ENCODE measurements at regions not wholly inside any gene's neighbourhood (a gene's known extent, or its start where the extent isn't known, plus 50 kb on each side); places are given as distances from the start of the nearest gene placed in this dataset.
A peak's percentile ranks its signal among the peaks of the same experiment; 100 is the strongest.
"Not testable (repeated sequence)": the region's sequence is repeated elsewhere in the genome, so short reads cannot be mapped to it uniquely, and the experiment has no call there.

DNA sequence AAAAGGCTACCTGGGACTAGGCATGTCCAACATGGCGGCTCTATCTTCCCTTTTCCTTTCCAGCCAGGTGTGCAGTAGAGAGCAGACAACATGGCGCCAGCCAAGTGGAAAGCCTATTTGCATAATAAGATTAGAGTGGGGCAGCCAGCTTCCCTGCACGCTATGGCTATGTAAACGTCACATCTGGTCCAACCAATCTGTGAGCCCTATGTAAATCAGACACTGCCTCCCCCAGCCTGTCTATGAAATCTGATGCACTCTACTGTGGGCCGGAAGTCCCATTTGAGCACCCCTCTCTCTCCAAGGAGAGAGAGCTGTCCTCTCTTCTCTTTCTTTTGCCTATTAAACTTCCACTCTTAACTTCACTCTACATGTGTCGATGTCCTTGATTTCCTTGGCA, 984.9 kb upstream of the AUTS2 start:
- peak; percentile 80 for DNase-seq

- no peak for DNase-seq
Observed at GRCh38 chr7:68613897-68614296, 984.4 kb upstream of the AUTS2 start.

DNA sequence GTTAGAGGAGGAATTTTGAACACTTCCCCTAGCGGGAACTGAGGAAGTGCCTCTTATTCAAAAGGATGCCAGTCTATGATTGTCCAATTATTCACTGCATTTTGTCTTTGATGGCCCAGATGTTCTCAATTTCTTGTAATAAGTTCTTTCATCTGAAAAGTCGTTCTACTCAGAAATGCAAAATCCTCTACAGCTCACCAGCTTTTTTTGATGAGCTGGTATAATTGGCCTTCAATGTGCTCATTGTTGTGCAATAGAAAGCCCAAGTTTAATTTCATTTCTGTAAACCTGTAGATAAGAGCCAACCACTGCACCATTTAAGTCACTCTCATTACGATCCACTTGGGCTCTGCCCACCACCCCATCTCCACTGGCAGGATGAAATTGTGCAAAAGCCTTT, 978.7 kb upstream of the AUTS2 start:
- DNase-seq, result no peak

DNA sequence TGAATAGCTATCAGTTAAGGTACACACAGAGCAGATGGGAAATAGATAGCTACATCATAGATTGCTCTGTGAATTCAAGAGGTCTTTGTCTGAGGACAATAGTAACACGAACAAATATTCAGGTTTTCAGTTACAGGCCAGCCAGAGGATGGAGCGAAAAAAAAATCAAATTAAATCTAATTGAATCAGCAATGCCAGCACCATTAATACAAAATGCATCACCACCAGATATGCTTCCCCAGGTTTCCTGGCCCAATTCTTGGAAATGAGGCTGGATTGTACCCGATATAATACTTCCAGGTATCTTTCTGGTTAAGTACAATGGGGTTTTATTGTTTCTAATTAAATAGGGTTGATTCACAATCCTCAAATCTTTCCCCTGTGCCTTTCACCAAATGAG, 975.8 kb upstream of the AUTS2 start:
- no peak for DNase-seq

- DNase-seq, result no peak
Observed at GRCh38 chr7:68623030-68623429, 975.2 kb upstream of the AUTS2 start.

DNA sequence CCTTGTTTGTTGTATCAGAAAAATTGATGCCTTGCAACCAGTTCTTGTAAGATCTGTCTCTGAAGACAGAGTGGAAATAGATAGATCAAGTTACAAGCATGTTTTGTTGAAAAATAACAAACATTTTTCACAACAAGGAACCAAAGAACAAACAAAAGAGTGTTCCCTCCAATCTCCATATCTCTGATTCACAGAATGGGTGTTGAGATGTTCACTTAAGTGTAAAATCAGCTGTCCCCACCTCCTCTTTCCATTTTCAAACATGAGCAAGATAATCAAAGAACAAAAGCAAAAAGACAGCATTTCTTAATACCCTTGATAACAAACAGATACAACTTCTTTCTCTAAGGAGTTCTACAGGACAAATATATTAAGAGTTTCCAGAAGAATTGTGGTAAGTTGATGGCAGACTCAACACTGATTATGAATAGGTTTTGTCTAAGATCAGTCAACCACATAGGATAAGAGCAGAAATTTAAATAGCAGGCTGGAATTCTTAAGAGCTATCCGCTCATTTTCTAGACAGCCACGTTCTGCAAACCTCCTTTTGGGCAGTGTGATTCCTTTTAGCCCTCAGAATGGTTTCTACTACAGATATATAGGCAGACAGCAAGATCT, 970.9 kb upstream of the AUTS2 start:
- DNase-seq, result no peak

- DNase-seq, result not testable (repeated sequence)
Observed at GRCh38 chr7:68630914-68631313, 967.4 kb upstream of the AUTS2 start.

- DNase-seq, result no peak
Observed at GRCh38 chr7:68640103-68640502, 958.2 kb upstream of the AUTS2 start.

DNA sequence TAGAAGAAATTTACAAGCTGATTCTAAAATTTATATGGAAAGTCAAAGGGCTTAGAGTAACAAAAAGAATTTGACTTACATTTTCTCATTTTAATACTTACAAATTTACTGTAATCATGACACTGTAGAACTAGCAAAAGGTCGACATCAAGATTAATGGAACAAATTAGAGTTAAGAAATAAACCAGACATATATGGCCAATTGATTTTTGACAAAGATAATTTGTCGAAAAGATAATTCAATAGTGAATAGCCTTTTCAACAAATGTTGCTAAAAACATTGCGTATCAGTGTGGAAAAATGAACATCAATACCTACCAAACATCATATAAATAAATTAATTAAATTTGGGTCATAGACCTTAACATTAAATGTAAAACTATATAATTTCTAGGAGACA, 955.5 kb upstream of the AUTS2 start:
- DNase-seq, result no peak

GRCh38 chr7:68663392-68663791, 934.9 kb upstream of the AUTS2 start:
- DNase-seq, result no peak

DNA sequence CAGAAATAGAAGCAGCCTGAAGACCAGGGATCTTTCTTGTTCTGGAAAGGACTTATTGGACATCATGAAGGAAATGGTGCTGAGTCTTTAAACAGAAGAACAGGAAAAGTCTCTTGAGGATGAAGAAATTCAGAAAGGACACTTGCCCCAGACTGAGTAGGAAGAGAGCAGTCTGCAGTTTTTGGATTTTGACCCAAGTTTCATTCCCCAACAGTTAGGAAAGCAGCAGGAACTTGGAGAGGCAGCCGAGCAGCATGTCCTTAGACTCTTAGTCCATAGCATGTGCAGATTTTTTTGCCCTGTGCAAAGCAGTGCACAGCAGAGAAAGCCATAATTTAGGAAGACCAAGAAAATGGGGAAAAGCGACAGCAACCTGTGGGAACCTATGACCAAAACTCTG, 927.2 kb upstream of the AUTS2 start:
- no peak for DNase-seq

GRCh38 chr7:68671671-68672070, 926.6 kb upstream of the AUTS2 start:
- DNase-seq, result no peak

DNA sequence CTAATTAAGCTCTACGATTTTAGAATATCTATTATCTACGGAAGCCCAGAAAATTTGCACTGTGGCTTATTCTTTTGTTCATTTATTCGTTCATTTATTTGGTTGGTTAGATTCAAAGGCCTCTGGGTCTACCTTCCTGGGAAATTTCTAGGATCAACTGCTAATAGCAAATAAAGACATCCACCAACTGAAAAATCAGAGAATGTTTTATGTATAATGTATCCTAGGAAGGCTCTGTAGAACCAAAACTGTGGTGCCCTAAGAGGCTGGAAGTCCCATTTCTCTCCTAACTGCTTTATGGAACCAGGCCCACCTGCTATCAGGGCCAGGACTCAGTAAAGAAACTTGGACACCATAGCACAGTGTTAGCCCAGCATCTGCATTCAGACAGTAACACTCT, 923.4 kb upstream of the AUTS2 start:
- no peak for DNase-seq

GRCh38 chr7:68676813-68677535, 921.3 kb upstream of the AUTS2 start:
- no peak for DNase-seq

GRCh38 chr7:68678196-68678595, 920.1 kb upstream of the AUTS2 start:
- DNase-seq, result no peak

GRCh38 chr7:68679459-68680234, 918.6 kb upstream of the AUTS2 start:
- DNase-seq, result no peak

- DNase-seq, result no peak
Observed at GRCh38 chr7:68680235-68680872, 917.9 kb upstream of the AUTS2 start.

- peak; percentile 32 for DNase-seq
Observed at GRCh38 chr7:68682910-68683309, 915.4 kb upstream of the AUTS2 start.

- DNase-seq, result peak; percentile 76
Observed at GRCh38 chr7:68684246-68684839, 913.9 kb upstream of the AUTS2 start.

DNA sequence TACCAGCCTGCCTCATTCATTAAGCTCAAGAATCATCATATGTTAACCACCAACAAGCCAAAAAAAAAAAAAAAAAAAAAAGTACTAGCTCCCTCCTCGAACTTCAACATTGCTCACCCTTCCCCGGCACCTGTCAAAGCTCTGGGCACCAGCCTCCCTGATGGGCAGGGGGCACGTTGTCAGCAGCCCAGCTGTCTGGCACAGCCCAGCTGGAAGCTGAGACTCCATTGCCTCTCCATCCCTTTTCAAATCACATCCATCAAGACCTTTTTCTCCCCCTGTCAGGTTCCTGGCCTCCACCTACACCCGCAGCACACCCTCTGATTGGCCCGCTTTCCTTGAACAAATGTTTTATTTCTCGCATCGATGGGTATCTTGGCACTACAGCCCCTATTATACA, 913.3 kb upstream of the AUTS2 start:
- DNase-seq, result peak; percentile 73

- DNase-seq, result no peak
Observed at GRCh38 chr7:68688416-68689086, 909.7 kb upstream of the AUTS2 start.

DNA sequence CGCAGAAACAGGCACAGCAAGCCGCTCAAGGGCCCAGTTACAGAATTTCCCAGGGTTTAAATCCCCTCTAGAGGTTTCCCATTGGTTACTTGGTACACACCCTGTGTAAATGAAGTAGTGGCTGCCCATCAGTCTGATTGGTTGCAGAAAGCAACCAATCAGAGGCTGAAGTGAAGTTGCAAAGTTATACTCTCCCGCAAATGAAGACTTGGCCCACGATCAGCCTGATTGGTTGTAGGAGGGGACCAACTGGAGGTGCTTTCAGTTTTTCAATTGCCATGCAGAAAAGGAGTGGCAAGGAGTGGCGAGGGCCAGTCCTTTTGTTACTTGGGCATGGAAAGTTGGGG, 909.2 kb upstream of the AUTS2 start:
- no peak for DNase-seq

Measured in NCI-H2171 (cell line).